ENCODE measurements at regions not wholly inside any gene's neighbourhood (a gene's known extent, or its start where the extent isn't known, plus 50 kb on each side); places are given as distances from the start of the nearest gene placed in this dataset.
"Not testable (repeated sequence)": the region's sequence is repeated elsewhere in the genome, so short reads cannot be mapped to it uniquely, and the experiment has no call there.

DNA sequence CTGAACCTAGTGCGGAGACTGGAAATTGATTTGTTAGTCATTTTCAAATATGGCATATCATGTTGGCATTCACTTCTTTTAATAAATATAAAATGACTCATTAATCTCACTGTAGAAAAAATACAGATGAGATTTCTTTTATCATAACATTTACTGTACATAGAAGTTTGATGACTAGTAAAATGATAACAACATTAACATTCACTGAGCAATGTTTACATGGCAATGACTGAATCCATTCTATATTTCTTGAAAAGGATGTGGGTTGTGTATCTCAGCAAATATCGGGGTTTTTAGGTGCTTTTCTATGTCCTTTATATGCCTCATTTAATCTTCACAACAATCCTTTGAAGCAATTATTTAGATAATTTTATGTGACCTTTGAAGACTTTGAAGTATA, 920.9 kb upstream of the FAT3 start:
- TF ChIP-seq, protein P1, sequence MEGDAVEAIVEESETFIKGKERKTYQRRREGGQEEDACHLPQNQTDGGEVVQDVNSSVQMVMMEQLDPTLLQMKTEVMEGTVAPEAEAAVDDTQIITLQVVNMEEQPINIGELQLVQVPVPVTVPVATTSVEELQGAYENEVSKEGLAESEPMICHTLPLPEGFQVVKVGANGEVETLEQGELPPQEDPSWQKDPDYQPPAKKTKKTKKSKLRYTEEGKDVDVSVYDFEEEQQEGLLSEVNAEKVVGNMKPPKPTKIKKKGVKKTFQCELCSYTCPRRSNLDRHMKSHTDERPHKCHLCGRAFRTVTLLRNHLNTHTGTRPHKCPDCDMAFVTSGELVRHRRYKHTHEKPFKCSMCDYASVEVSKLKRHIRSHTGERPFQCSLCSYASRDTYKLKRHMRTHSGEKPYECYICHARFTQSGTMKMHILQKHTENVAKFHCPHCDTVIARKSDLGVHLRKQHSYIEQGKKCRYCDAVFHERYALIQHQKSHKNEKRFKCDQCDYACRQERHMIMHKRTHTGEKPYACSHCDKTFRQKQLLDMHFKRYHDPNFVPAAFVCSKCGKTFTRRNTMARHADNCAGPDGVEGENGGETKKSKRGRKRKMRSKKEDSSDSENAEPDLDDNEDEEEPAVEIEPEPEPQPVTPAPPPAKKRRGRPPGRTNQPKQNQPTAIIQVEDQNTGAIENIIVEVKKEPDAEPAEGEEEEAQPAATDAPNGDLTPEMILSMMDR (IDR thresholded peaks at IDR 0.05; ENCODE audit: insufficient read depth, low read length), result no peak
- DNase-seq (ENCODE audit: low read depth), result no peak
- H3K4me3 ChIP-seq (ENCODE audit: low read depth, low read length), result no peak overlapping the region

DNA sequence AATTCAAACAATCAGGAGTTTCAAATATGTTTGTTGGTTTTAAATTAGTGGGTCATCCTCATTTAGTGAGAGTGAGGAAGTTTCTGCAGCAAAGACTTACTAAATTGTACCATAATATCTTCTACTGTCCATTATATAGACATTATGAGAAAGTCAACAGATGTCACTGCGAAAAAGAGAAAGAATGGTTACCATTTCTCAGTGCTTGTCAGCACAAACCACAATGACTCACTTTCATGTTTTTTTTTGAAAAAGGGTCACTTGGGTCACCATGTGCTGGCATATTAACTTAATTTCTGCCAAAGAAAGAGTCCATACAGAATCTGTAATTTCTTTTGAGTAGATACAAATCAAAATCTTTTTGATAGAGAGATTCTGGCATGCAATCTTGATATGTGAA, 924.6 kb upstream of the FAT3 start:
- DNase-seq (ENCODE audit: low read depth), result no peak
- TF ChIP-seq, protein P1 (IDR thresholded peaks at IDR 0.05; ENCODE audit: insufficient read depth, low read length), result no peak
- H3K4me3 ChIP-seq (ENCODE audit: low read depth, low read length), result no peak overlapping the region

DNA sequence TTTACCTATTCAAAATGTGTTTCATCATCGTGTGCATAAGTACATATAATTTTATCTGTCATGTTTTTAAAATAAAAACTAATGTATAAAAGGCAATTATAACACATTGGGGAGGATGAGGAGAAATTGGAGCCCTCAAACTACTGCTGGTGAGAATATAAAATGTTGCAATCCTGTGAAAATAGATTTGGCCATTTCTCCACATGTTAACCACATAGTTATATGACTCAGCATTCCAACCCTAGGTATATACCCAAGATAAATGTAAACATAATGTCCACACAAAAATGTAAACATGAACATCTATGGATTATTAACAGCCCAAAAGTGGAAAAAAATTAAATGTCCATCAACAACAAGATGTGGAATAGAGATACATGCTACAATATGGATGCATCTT, 928.0 kb upstream of the FAT3 start:
- no peak overlapping the region for H3K4me3 ChIP-seq (ENCODE audit: low read depth, low read length)
- DNase-seq (ENCODE audit: low read depth), result no peak
- TF ChIP-seq, protein P1 (IDR thresholded peaks at IDR 0.05; ENCODE audit: insufficient read depth, low read length), result no peak

DNA sequence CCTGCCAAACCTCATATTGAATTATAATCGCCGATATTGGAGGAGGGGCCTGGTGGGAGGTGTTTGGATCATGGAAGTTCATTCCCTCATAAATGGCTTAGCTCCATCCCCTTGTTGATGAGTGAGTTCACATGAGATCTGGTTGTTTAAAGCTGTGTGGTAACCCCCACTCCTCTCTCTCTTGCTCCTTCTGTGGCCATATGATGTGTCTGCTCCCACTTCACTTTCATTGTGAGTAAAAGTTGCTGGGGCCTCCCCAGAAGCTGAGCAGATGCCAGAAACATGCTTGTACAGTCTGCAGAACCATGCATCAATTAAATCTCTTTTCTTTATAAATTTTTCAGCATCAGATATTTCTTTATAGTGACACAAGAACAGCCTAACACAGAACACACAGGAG, 929.0 kb upstream of the FAT3 start:
- H3K4me3 ChIP-seq (ENCODE audit: low read depth, low read length), result no peak overlapping the region
- DNase-seq (ENCODE audit: low read depth), result no peak
- TF ChIP-seq, protein P1 (IDR thresholded peaks at IDR 0.05; ENCODE audit: insufficient read depth, low read length), result no peak

DNA sequence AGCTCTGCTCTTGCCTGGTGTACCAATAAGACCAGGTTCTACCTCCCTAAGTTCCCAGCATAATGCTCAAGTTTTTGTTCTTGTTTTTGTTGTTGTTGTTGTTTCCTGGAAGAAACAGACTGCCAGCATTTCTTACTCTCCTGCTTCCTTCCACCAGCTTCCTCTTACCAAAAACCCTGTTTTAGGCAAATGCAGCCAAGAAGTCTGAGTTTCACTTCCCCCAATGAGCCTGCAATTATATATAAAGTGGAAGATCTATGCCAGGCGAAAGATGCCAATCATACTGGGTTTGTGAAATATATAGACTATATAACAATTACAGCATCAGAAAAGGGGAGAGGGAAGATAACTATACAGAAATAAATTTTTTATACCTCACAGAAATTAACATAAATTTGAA, 931.5 kb upstream of the FAT3 start:
- no peak for DNase-seq (ENCODE audit: low read depth)
- TF ChIP-seq, protein P1 (IDR thresholded peaks at IDR 0.05; ENCODE audit: insufficient read depth, low read length), result no peak
- H3K4me3 ChIP-seq (ENCODE audit: low read depth, low read length), result no peak overlapping the region

DNA sequence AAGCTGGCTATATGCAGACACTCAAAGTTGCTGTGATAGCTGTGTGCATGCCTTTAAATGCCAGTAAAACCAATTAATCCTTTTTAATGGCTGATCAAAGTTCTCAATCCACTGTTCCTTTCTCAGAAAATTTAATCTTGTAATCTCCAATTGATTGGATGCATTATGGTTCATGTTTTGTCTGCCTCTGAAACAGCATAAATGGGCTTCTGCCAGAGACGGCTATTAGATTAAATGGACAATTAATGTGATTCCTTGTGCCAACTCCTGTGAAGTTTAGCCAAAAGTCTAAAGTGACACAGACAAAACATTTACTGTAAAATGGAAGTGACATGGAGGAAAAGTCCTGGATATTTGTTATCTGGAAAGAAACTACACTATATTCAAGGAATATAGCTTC, 952.5 kb upstream of the FAT3 start:
- no peak for DNase-seq (ENCODE audit: low read depth)

DNA sequence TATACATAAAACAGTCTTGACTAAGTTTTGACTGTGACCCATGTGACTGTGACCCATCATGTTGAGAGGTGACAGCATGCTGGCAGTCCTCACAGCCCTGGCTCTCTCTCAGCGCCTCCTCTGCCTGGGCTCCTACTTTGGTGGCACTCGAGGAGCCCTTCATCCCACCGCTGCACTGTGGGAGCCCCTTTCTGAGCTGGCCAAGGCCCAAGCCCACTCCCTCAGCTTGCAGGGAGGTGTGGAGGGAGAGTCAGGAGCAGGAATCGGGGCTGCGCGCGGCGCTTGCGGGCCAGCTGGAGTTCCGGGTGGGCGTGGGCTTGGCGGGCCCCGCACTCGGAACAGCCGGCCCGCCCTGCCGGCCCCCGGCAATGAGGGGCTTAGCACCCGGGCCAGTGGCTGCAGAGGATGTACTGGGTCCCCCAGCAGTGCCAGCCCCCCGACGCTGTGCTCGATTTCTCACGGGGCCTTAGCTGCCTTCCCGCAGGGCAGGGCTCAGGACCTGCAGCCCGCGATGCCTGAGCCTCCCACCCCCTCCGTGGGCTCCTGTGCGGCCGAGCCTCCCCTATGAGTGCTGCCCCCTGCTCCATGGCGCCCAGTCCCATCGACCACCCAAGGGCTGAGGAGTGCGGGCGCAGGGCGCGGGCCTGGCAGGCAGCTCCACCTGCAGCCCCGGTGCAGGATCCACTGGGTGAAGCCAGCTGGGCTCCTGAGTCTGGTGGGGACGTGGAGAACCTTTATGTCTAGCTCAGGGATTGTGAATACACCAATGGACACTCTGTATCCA, 955.9 kb upstream of the FAT3 start:
- not testable (repeated sequence) for DNase-seq (ENCODE audit: low read depth); H3K4me3 ChIP-seq (ENCODE audit: low read depth, low read length)

More for the DNA sequence above, 952.5 kb upstream of the FAT3 start:
- TF ChIP-seq, protein P1 (IDR thresholded peaks at IDR 0.05; ENCODE audit: insufficient read depth, low read length), result no peak
- no peak overlapping the region for H3K4me3 ChIP-seq (ENCODE audit: low read depth, low read length)
